CMK (cell line): ENCODE measurements at regions not wholly inside any gene's neighbourhood (a gene's known extent, or its start where the extent isn't known, plus 50 kb on each side); places are given as distances from the start of the nearest gene placed in this dataset.

Experiments
- DNase-seq: peaks from one replicate; pipeline ENCODE4 v3.0.0-alpha.2; 2010; ENCODE audit warnings: low read depth

DNA sequence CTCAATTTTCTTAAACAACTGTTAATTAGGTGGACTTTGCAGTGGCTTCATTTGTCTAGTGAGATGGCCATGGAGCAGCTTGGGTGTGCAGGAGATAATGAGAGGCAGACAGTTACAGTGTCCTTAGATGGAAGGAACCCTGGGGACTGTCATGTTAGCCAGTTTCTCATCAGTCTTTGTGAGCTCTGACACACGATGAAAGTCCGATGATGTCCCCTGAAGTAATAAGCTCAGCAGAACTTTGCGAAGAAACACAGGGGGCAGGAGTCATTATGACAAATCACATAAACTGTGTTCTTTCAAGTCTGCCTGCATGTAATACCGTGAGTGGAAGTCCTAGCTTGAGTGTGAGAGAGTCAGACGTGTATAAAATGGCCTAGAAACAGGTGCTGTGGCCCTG, 201.8 kb downstream of the DRD1 start:
- no peak for DNase-seq

GRCh38 chr5:175238326-175238725, 205.7 kb downstream of the DRD1 start:
- DNase-seq, result no peak

DNA sequence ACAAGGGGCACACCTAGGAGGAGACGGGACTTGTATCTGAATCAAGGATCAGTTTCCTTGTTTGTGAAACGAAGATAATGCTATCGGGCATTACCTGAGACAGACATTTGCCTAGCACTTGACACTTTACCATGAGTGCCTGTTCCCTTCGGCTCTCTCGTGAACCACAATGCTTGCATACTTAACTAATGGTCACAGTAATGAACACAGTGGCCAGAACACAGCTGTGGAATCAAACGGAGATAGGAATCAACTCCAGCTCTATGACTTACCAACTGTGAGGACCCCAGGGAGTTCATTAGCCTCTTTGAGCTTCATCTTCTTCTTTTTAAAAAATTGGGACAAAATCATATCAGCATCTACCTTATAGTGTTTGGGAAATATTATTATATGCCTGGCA, 207.8 kb downstream of the DRD1 start:
- no peak for DNase-seq

DNA sequence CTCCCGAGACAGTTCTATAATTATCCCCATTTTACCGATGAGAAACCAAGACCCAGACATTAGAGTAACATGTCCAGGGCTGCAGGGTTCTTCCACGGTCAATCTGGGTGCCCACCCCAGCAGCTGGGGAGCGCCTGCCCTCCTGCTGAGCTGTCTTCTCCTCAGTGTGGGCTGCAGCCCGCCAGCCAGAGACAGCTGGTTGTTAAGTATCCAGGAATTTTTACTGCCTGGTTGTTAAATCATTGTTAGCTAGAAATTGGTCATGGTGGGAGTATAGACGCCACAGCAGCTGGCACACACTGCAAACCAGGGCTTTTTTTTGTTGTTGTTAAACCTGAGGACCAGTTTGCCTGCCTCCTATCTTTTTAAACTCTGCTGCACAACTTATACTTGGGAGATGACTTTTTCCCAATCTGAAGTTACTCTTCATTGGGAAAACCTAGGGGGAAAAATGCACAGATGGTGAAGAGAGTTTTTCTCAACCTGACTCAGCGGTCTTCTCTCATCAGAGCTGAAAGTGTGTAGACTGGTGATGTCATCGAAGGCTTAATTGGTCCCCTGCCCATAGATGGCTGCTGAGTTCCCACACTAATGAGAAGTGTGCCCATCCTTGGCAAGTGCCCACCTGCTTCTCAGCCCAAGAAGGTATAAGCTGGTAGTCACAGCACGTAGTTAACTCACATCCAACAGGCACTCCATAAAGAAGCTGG, 208.6 kb downstream of the DRD1 start:
- DNase-seq, result no peak

- no peak for DNase-seq
These were observed 213.7 kb downstream of the DRD1 start for GRCh38 chr5:175230299-175230698.

- DNase-seq, result no peak
These were observed 217.5 kb downstream of the DRD1 start for GRCh38 chr5:175226506-175226905.

- DNase-seq, result no peak
These were observed 220.7 kb downstream of the DRD1 start for GRCh38 chr5:175223291-175223690.

DNA sequence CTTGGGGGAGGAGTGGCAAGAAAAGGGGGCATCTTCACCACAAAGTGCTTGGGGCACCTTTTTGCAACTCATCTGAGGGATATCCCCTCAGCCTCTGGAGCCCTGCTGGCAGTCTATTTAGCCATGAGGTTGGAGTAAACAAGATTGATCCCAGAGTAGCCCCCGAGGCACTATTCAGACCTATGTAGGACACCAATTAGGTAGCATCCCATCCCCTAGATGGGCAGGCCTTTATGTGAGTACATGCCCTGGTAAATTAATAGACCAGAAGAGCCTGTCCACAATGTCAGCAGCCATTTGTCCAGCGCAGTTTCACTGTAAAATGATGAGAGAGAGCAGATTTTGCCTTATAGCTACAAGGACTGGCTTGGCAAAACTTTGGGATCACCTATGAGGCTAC, 221.4 kb downstream of the DRD1 start:
- no peak for DNase-seq

- no peak for DNase-seq
These were observed 223.4 kb downstream of the DRD1 start for GRCh38 chr5:175220549-175220948.

GRCh38 chr5:175219366-175219765, 224.6 kb downstream of the DRD1 start:
- DNase-seq, result no peak

DNA sequence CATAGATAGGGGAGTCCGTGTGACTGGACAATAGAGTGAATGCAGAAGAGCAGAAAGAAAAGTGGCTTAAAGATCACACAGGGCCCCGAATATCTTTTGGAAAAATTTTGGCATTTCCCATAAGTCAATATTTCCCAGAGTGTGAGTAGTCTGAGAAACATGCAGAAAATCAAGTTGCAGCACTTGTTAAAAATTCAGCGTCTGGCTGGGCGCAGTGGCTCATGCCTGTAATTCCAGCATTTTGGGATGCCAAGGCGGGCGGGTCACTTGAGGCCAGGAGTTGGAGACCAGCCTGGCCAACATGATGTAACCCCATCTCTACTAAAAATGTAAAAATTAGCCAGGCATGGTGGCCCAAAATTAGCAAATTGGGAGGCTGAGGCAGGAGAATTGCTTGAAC, 227.0 kb downstream of the DRD1 start:
- DNase-seq, result no peak

- no peak for DNase-seq
These were observed 228.1 kb downstream of the DRD1 start for GRCh38 chr5:175215906-175216305.

- no peak for DNase-seq
These were observed 229.8 kb downstream of the DRD1 start for GRCh38 chr5:175214152-175214551.

GRCh38 chr5:175211956-175212756, 231.8 kb downstream of the DRD1 start:
- DNase-seq, result no peak

- DNase-seq, result no peak
These were observed 236.5 kb downstream of the DRD1 start for GRCh38 chr5:175207321-175208040.

DNA sequence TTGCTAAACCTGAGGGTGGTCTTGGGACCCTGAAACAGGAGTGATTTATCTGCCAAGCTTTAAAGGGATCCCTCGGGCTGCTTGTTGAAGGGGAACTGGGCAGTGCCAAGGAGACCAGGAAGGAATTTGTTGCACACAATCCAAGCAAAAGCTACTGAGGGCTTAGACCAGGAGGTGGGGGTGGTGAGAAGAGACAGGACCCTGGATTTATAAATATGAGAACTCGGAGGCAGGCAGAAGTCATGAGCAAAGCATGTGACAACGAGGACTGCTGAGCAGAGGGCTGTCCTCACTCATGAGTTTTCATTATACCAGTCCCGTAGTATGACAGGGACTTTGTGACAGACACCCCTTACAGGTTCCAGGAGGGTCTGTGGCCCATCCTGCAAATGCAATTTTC, 237.3 kb downstream of the DRD1 start:
- no peak for DNase-seq

DNA sequence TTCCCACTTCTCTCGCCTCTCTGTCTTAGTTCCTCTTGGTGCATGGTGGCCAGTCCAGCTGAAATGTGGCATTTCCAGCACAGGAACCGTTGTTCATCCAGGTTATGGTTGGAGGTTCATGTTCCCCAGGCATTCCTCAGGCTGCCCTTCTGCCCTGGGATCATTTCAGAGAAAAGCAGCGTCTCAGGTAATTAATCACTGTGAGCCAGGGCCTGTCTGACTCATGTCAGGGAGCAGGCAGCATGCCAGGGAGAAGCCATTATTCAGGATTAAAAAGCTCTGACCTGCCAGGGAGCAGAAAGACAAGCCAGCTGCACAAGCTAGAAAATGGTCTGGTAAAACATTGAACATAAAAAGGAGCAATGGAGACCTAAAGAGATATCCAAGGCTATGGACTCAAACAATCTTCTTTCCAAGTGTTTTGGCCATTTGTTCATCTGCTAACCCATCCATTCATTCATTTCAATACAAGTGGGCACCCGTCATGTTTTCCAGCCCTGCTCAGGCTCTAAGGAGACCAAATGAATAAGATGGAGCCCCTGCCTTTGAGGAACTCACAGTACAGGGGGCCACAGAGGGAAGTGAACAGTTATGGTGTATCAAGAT, 241.4 kb downstream of the DRD1 start:
- no peak for DNase-seq

DNA sequence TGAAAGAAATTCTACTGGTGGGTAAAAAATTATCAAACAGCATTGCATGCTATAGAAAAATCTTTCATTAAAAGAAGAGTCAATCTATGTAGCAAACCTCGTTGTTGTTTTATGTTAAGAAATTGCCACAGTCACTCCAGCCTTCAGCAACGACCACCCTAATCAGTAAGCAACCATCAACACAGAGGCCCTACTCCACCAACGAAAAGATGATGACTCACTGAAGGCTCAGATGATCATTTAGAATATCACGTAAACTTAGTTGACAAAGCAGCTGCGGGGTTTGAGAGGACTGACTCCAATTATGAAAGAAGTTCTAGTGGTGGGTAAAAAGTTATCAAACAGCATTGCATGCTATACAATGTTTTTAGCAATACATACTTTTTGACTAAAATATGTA, 242.6 kb downstream of the DRD1 start:
- DNase-seq, result no peak

DNA sequence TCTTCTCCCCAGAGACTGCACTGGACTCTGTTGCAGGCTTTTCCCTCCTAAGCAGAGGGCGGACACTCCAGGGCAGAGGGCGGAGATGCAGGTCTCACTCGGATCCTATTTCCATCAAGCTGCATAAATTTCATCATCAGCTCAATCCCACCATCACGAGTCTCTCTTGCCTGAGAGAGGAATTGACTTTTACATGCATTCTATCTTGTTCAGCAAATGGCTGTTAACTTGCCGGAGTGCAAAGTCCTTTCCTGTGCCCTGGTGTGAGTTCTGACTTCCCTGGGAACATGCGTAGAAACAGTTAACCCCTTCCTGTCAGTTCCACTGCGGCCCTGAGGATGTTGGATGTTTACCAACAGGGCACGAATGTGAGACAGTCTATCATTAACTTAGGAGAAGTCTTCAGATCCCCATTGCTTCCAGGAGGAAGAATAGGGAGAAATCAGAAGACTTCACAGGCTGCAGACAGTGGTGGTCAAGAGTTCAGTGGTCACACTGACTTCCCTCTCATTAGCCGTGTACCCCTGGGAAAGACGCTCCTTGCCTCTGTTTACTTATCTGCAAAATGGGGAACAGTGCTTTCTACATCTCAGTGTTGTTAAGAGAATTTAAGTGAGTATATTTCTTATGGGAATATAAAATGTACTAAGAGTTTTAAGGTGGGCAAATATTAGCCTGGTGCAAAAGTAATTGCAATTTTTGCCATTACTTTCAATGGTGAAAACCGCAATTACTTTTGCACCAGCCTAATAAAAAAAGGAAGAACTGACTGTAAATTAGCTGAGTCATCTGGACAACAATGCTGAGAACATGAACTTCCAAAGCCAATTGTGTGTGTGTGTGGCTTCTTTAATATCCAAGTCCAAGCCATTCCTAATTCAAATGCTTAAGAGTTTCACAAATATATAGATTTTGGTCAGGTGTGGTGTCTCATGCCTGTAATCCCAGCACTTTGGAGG, 248.0 kb downstream of the DRD1 start:
- DNase-seq, result no peak

- no peak for DNase-seq
These were observed 262.7 kb downstream of the DRD1 start for GRCh38 chr5:175181331-175181730.

DNA sequence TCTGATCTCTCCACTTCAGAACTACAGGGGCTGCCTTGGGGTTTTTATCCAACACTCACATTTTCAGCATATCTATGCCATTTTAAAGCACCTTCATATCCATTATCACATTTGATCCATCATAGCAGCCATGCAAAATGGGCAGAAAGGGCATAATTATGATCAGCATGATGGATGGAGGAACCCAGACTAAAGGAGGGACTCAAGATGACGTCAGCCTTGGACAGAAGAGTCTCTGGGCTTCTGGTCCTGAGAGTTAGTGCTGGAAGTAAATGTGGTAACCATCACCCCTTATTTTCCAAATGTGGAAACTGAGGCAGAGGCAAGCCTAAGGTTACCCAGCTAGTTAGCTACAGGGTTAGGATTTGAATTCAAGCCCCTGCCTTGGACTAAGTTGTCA, 273.1 kb downstream of the DRD1 start:
- no peak for DNase-seq
